ENCODE measurements at regions not wholly inside any gene's neighbourhood (a gene's known extent, or its start where the extent isn't known, plus 50 kb on each side); places are given as distances from the start of the nearest gene placed in this dataset.

DNA sequence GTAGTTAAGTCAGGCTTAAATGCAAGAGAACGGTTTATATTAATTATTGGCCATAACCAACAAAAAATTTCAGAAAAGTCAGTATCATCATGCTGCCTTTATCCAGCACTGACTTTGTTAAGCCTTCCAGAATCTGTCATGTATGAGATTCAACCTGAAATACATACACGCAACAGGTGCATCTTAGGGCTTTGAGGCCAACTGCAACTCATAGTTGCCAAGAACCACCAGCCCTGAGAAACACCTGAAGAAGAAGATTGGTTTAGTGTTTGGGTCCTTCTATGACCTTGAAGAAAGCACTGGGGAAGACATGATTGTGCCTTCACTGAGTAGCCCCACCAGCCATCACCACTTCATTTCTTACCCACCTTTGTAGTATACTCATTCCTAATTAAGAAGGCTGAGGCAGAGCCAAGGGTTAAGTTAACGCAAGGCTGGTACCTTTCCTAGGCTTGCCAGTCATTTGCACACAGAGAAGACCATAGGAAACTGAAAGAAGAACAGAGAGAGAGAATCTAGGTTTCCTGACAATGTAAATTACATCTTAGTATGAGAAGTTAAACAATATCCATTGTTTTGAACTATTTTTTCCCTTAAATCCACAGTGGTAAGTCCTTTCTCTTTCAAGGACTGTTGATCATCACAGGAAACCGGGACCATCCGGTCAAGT lies 200.1 kb upstream of the PRKCQ start (continued):
- TF ChIP-seq, protein P1, sequence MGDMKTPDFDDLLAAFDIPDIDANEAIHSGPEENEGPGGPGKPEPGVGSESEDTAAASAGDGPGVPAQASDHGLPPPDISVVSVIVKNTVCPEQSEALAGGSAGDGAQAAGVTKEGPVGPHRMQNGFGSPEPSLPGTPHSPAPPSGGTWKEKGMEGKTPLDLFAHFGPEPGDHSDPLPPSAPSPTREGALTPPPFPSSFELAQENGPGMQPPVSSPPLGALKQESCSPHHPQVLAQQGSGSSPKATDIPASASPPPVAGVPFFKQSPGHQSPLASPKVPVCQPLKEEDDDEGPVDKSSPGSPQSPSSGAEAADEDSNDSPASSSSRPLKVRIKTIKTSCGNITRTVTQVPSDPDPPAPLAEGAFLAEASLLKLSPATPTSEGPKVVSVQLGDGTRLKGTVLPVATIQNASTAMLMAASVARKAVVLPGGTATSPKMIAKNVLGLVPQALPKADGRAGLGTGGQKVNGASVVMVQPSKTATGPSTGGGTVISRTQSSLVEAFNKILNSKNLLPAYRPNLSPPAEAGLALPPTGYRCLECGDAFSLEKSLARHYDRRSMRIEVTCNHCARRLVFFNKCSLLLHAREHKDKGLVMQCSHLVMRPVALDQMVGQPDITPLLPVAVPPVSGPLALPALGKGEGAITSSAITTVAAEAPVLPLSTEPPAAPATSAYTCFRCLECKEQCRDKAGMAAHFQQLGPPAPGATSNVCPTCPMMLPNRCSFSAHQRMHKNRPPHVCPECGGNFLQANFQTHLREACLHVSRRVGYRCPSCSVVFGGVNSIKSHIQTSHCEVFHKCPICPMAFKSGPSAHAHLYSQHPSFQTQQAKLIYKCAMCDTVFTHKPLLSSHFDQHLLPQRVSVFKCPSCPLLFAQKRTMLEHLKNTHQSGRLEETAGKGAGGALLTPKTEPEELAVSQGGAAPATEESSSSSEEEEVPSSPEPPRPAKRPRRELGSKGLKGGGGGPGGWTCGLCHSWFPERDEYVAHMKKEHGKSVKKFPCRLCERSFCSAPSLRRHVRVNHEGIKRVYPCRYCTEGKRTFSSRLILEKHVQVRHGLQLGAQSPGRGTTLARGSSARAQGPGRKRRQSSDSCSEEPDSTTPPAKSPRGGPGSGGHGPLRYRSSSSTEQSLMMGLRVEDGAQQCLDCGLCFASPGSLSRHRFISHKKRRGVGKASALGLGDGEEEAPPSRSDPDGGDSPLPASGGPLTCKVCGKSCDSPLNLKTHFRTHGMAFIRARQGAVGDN (CRISPR knock-in tag; IDR thresholded peaks at IDR 0.05): no peak

DNA sequence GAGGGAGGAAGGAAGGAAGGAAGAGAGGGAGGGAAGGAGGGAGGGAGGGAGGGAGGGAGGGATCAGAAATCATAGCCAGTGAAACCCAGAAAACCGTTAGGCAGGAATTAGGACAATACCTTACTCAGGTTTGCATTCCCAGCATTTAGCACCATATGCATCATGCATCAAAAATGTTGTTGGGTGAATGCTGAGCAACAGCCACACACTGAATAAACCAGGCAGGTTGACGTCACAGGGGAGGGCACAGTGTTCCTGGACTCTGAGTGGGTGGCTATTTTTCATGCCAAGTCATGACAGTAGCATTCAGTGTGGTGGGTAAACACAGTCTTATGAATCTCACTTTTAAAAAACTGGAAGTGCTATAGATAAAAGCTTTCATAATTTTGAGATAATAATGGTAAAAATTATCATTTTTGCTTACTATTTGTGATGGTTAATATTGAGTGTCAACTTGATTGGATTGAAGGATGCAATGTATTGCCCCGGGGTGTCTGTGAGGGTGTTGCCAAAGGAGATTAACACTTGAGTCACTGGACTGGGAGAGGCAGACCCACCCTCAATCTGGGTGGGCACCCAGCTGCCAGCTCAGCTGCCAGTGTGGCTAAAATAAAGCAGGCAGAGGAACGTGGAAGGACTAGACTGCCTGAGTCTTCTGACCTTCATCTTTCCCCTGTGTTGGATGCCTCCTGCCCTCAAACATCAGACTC lies 199.1 kb upstream of the PRKCQ start:
- Histone ChIP-seq H3K4me3 (replicated peaks in 1 of 3; ENCODE audit: insufficient read depth in 1 of 3, low read depth in 2 of 3, low read length in 3 of 3) (no peak overlapping the region), H4K20me1 (ENCODE audit: insufficient read depth, low read length) (no peaks in the 10 kb centered on the region), H3K36me3 (replicated peaks in 1 of 2; ENCODE audit: control insufficient read depth in 1 of 2, insufficient read depth in 2 of 2, low read length in 2 of 2) (no peaks in the 10 kb centered on the region), H3K9me3 (ENCODE audit: low read length) (no peaks in the 10 kb centered on the region), H3K27ac (ENCODE audit: extremely low read length, insufficient read depth, low read length) (no peak overlapping the region), H3K4me2 (ENCODE audit: low read depth, low read length) (no peak overlapping the region), H2AFZ (ENCODE audit: low read length) (no peak overlapping the region), H3K79me2 (ENCODE audit: insufficient read depth, low read length) (no peaks in the 10 kb centered on the region), H3K9ac (ENCODE audit: insufficient read depth, low read depth, low read length) (no peak overlapping the region), H3K4me1 (ENCODE audit: insufficient read depth, low read length) (no peaks in the 10 kb centered on the region), H3K27me3 (ENCODE audit: control insufficient read depth in 1 of 2, insufficient read depth in 2 of 2, low read length in 2 of 2) (no peaks in the 10 kb centered on the region)
- no peak for TF ChIP-seq SSRP1 (CRISPR knock-in tag; IDR thresholded peaks at IDR 0.05)
- no peak for TF ChIP-seq RFXANK (CRISPR knock-in tag; IDR thresholded peaks at IDR 0.05)
- TF ChIP-seq CREB1 (IDR thresholded peaks at IDR 0.05): peak; percentile 62; the same call in 1 of the 2 replicates
- no peak for TF ChIP-seq CREB1 (CRISPR knock-in tag; IDR thresholded peaks at IDR 0.05)
- no peak for TF ChIP-seq SMYD3 (CRISPR knock-in tag; IDR thresholded peaks at IDR 0.05)
- TF ChIP-seq FOXP1 (IDR thresholded peaks at IDR 0.05): no peak
- no peak for TF ChIP-seq FOXP1 (CRISPR knock-in tag; IDR thresholded peaks at IDR 0.05)
- peak; percentile 31 for TF ChIP-seq HNRNPK (IDR thresholded peaks at IDR 0.05; ENCODE audit: low read depth, low read length, poor library complexity, severe bottlenecking)
- TF ChIP-seq, protein P2, sequence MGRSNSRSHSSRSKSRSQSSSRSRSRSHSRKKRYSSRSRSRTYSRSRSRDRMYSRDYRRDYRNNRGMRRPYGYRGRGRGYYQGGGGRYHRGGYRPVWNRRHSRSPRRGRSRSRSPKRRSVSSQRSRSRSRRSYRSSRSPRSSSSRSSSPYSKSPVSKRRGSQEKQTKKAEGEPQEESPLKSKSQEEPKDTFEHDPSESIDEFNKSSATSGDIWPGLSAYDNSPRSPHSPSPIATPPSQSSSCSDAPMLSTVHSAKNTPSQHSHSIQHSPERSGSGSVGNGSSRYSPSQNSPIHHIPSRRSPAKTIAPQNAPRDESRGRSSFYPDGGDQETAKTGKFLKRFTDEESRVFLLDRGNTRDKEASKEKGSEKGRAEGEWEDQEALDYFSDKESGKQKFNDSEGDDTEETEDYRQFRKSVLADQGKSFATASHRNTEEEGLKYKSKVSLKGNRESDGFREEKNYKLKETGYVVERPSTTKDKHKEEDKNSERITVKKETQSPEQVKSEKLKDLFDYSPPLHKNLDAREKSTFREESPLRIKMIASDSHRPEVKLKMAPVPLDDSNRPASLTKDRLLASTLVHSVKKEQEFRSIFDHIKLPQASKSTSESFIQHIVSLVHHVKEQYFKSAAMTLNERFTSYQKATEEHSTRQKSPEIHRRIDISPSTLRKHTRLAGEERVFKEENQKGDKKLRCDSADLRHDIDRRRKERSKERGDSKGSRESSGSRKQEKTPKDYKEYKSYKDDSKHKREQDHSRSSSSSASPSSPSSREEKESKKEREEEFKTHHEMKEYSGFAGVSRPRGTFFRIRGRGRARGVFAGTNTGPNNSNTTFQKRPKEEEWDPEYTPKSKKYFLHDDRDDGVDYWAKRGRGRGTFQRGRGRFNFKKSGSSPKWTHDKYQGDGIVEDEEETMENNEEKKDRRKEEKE (IDR thresholded peaks at IDR 0.05): no peak
- TF ChIP-seq RFX5 (IDR thresholded peaks at IDR 0.05; ENCODE audit: low read depth, low read length): no peak
- no peak for TF ChIP-seq KLF15 (CRISPR knock-in tag; IDR thresholded peaks at IDR 0.05; ENCODE audit: borderline replicate concordance)
- no peak for TF ChIP-seq HNF4A (CRISPR knock-in tag; IDR thresholded peaks at IDR 0.05)
- TF ChIP-seq MLLT10 (CRISPR knock-in tag; IDR thresholded peaks at IDR 0.05): no peak
- no peak for TF ChIP-seq ZNF460 (CRISPR knock-in tag; IDR thresholded peaks at IDR 0.05; ENCODE audit: borderline replicate concordance)
- ChIA-PET CTCF (ENCODE audit: low intra/inter-chr PET ratio, low total read pairs) (no interaction called here), POLR2A (no interaction called here)
- in situ Hi-C loops (cut with HindIII; ENCODE audit: extremely low pct_ligation_motif_present, low pct_unique_long_range_greater_than_20kb): no loop called here
- DNase-seq (ENCODE audit: low spot score) (no peak), FAIRE-seq (no peak), ATAC-seq (no peak)
- intact Hi-C loops (cut with micrococcal nuclease; ENCODE audit: unreplicated experiment): no loop called here
- 0% methylated on average over 4 of the region's 4 CpGs for WGBS (ENCODE audit: low lambda C conversion rate)
- no TSS peak for BruUV-seq (replicated peaks)
